ENCODE measurements at regions not wholly inside any gene's neighbourhood (a gene's known extent, or its start where the extent isn't known, plus 50 kb on each side); places are given as distances from the start of the nearest gene placed in this dataset.

DNA sequence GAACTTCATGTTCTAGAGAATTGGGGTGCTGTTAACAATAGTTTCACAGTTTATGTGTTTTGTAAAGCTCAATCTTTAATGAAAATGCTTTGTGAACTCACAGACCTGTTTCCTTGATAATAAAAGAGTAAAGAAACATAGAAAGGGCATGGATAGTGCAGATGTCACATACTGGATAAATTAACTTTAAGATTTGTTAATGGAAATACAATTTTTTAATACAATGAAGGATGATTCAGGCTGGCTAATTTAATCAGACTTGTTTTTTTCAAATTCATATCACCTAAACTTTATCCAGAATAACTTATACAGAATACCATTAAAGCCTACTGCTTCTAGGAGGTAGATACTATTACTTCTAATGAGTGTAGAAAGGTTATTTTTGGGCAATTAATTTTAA is 1033.5 kb upstream of the SLC10A2 start:
- H3K27ac ChIP-seq (ENCODE audit: extremely low read depth, low read depth, low read length) = no peak overlapping the region
- POLR2A ChIA-PET = no interaction called here
- H3K36me3 ChIP-seq (ENCODE audit: control insufficient read depth in 2 of 2, insufficient read depth in 1 of 2, low read length in 2 of 2) = no peaks in the 10 kb centered on the region

DNA sequence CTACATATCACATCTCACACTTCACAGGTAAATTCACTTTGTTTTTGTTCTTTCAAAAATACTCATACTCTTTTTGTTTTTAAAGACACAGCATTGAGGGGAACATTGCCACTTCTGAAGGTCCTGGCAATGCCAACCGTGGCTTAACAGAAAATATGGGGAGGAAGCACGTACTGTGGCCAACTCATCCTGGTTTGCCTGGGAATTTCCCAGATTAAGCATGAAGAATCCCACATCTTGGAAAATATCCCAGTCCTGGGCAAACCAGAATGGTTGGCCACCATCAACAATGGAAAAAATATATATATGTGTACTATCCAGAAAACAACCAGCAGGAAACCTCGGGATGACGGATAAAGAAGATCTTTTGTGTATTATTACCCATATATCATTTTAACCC is 1032.2 kb upstream of the SLC10A2 start:
- POLR2A ChIA-PET = no interaction called here
- Histone ChIP-seq H3K9me3 (ENCODE audit: control insufficient read depth, insufficient read depth, low read depth, low read length) (no peaks in the 10 kb centered on the region), H3K4me1 (ENCODE audit: control insufficient read depth, insufficient read depth, low read length) (no peaks in the 10 kb centered on the region), H3K27ac (ENCODE audit: extremely low read depth, low read depth, low read length) (no peak overlapping the region), H3K36me3 (ENCODE audit: control insufficient read depth in 2 of 2, insufficient read depth in 1 of 2, low read length in 2 of 2) (no peaks in the 10 kb centered on the region), H3K4me3 (ENCODE audit: low read depth, low read length) (no peak overlapping the region)
- CTCF ChIA-PET = no interaction called here
- TF ChIP-seq ZNF658 (tag by site-specific recombination; IDR thresholded peaks at IDR 0.05) (no peak), ZNF341 (tag by site-specific recombination; IDR thresholded peaks at IDR 0.05; ENCODE audit: low read depth) (no peak), ZNF175 (tag by site-specific recombination; IDR thresholded peaks at IDR 0.05) (no peak), ZNF114 (tag by site-specific recombination; IDR thresholded peaks at IDR 0.05) (no peak), ZBTB8A (tag by site-specific recombination; IDR thresholded peaks at IDR 0.05) (no peak), ZNF548 (tag by site-specific recombination; IDR thresholded peaks at IDR 0.05) (no peak), ZBTB48 (tag by site-specific recombination; IDR thresholded peaks at IDR 0.05) (no peak), ZNF623 (tag by site-specific recombination; IDR thresholded peaks at IDR 0.05) (no peak), ZNF777 (tag by site-specific recombination; IDR thresholded peaks at IDR 0.05; ENCODE audit: borderline replicate concordance) (no peak), ZFP69B (tag by site-specific recombination; IDR thresholded peaks at IDR 0.05) (no peak), SP7 (tag by site-specific recombination; IDR thresholded peaks at IDR 0.05) (no peak), ZNF626 (tag by site-specific recombination; IDR thresholded peaks at IDR 0.05) (no peak), ZNF843 (tag by site-specific recombination; IDR thresholded peaks at IDR 0.05) (no peak)
- TF ChIP-seq, protein P1, sequence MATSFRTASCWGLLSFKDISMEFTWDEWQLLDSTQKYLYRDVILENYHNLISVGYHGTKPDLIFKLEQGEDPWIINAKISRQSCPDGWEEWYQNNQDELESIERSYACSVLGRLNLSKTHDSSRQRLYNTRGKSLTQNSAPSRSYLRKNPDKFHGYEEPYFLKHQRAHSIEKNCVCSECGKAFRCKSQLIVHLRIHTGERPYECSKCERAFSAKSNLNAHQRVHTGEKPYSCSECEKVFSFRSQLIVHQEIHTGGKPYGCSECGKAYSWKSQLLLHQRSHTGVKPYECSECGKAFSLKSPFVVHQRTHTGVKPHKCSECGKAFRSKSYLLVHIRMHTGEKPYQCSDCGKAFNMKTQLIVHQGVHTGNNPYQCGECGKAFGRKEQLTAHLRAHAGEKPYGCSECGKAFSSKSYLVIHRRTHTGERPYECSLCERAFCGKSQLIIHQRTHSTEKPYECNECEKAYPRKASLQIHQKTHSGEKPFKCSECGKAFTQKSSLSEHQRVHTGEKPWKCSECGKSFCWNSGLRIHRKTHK (tag by site-specific recombination; IDR thresholded peaks at IDR 0.05) = no peak

More for the DNA sequence above, 1033.5 kb upstream of the SLC10A2 start:
- Histone ChIP-seq H3K9me3 (ENCODE audit: control insufficient read depth, insufficient read depth, low read depth, low read length) (no peaks in the 10 kb centered on the region), H3K4me3 (ENCODE audit: low read depth, low read length) (no peak overlapping the region), H3K4me1 (ENCODE audit: control insufficient read depth, insufficient read depth, low read length) (no peaks in the 10 kb centered on the region)
- CTCF ChIA-PET = no interaction called here
- TF ChIP-seq ZNF549 (tag by site-specific recombination; IDR thresholded peaks at IDR 0.05) (no peak), ZNF792 (tag by site-specific recombination; IDR thresholded peaks at IDR 0.05) (no peak), ZNF560 (tag by site-specific recombination; IDR thresholded peaks at IDR 0.05; ENCODE audit: borderline replicate concordance) (no peak), ZNF133 (tag by site-specific recombination; IDR thresholded peaks at IDR 0.05) (no peak), ZNF521 (tag by site-specific recombination; IDR thresholded peaks at IDR 0.05) (no peak), EGR2 (tag by site-specific recombination; IDR thresholded peaks at IDR 0.05; ENCODE audit: low read depth) (no peak), ZNF391 (tag by site-specific recombination; IDR thresholded peaks at IDR 0.05; ENCODE audit: borderline replicate concordance, low read depth) (no peak)
- TF ChIP-seq, protein P2, sequence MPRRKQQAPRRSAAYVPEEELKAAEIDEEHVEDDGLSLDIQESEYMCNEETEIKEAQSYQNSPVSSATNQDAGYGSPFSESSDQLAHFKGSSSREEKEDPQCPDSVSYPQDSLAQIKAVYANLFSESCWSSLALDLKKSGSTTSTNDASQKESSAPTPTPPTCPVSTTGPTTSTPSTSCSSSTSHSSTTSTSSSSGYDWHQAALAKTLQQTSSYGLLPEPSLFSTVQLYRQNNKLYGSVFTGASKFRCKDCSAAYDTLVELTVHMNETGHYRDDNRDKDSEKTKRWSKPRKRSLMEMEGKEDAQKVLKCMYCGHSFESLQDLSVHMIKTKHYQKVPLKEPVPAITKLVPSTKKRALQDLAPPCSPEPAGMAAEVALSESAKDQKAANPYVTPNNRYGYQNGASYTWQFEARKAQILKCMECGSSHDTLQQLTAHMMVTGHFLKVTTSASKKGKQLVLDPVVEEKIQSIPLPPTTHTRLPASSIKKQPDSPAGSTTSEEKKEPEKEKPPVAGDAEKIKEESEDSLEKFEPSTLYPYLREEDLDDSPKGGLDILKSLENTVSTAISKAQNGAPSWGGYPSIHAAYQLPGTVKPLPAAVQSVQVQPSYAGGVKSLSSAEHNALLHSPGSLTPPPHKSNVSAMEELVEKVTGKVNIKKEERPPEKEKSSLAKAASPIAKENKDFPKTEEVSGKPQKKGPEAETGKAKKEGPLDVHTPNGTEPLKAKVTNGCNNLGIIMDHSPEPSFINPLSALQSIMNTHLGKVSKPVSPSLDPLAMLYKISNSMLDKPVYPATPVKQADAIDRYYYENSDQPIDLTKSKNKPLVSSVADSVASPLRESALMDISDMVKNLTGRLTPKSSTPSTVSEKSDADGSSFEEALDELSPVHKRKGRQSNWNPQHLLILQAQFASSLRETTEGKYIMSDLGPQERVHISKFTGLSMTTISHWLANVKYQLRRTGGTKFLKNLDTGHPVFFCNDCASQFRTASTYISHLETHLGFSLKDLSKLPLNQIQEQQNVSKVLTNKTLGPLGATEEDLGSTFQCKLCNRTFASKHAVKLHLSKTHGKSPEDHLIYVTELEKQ (tag by site-specific recombination; IDR thresholded peaks at IDR 0.05; ENCODE audit: borderline replicate concordance) = no peak
- TF ChIP-seq, protein P3, sequence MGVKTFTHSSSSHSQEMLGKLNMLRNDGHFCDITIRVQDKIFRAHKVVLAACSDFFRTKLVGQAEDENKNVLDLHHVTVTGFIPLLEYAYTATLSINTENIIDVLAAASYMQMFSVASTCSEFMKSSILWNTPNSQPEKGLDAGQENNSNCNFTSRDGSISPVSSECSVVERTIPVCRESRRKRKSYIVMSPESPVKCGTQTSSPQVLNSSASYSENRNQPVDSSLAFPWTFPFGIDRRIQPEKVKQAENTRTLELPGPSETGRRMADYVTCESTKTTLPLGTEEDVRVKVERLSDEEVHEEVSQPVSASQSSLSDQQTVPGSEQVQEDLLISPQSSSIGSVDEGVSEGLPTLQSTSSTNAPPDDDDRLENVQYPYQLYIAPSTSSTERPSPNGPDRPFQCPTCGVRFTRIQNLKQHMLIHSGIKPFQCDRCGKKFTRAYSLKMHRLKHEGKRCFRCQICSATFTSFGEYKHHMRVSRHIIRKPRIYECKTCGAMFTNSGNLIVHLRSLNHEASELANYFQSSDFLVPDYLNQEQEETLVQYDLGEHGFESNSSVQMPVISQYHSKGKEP (tag by site-specific recombination; IDR thresholded peaks at IDR 0.05) = no peak
- TF ChIP-seq, protein P1 (tag by site-specific recombination; IDR thresholded peaks at IDR 0.05) = no peak
- TF ChIP-seq, protein P4, sequence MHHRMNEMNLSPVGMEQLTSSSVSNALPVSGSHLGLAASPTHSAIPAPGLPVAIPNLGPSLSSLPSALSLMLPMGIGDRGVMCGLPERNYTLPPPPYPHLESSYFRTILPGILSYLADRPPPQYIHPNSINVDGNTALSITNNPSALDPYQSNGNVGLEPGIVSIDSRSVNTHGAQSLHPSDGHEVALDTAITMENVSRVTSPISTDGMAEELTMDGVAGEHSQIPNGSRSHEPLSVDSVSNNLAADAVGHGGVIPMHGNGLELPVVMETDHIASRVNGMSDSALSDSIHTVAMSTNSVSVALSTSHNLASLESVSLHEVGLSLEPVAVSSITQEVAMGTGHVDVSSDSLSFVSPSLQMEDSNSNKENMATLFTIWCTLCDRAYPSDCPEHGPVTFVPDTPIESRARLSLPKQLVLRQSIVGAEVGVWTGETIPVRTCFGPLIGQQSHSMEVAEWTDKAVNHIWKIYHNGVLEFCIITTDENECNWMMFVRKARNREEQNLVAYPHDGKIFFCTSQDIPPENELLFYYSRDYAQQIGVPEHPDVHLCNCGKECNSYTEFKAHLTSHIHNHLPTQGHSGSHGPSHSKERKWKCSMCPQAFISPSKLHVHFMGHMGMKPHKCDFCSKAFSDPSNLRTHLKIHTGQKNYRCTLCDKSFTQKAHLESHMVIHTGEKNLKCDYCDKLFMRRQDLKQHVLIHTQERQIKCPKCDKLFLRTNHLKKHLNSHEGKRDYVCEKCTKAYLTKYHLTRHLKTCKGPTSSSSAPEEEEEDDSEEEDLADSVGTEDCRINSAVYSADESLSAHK (tag by site-specific recombination; IDR thresholded peaks at IDR 0.05) = no peak
